LNCaP clone FGC (cell line): ENCODE measurements at regions not wholly inside any gene's neighbourhood (a gene's known extent, or its start where the extent isn't known, plus 50 kb on each side); places are given as distances from the start of the nearest gene placed in this dataset.
"Not testable (repeated sequence)": the region's sequence is repeated elsewhere in the genome, so short reads cannot be mapped to it uniquely, and the experiment has no call there.

Experiments used
- DNase-seq: peaks from one replicate; pipeline ENCODE4 v3.0.0-alpha.2; 2011; ENCODE audit warnings: low read depth
- H3K4me3 ChIP-seq: 2 replicates; pipeline ENCODE4 v1.5.1; 2011; ENCODE audit warnings: mild to moderate bottlenecking, low read depth, low read length, control low read depth
- TF ChIP-seq, protein P1 (sequence below): IDR thresholded peaks from 2 replicates; pipeline ENCODE4 v1.5.1; 2012; ENCODE audit warnings: mild to moderate bottlenecking; ENCODE audit not compliant: control insufficient read depth, insufficient read depth; ENCODE audit errors: extremely low read depth

DNA sequence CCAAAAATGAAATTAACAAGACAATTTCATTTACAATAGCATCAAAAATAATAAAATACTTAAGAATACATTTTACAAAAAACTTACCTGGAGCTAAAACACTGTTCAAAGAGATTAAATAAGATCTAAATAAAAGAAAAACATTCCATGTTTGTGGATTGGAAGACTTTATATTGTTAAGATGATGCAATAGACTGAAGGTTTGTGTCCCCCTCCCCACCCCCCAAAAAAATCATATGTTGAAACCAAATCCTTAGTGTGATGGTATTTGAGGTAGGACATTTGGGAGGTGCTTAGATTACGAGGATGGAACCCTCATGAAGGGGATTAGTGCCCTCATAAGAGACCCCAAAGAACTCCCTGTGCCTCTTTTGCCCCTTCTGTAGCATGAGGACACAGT lies 117.6 kb downstream of the ZNF467 start:
- no peak overlapping the region for H3K4me3 ChIP-seq
- TF ChIP-seq, protein P1, sequence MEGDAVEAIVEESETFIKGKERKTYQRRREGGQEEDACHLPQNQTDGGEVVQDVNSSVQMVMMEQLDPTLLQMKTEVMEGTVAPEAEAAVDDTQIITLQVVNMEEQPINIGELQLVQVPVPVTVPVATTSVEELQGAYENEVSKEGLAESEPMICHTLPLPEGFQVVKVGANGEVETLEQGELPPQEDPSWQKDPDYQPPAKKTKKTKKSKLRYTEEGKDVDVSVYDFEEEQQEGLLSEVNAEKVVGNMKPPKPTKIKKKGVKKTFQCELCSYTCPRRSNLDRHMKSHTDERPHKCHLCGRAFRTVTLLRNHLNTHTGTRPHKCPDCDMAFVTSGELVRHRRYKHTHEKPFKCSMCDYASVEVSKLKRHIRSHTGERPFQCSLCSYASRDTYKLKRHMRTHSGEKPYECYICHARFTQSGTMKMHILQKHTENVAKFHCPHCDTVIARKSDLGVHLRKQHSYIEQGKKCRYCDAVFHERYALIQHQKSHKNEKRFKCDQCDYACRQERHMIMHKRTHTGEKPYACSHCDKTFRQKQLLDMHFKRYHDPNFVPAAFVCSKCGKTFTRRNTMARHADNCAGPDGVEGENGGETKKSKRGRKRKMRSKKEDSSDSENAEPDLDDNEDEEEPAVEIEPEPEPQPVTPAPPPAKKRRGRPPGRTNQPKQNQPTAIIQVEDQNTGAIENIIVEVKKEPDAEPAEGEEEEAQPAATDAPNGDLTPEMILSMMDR, result no peak
- no peak for DNase-seq

DNA sequence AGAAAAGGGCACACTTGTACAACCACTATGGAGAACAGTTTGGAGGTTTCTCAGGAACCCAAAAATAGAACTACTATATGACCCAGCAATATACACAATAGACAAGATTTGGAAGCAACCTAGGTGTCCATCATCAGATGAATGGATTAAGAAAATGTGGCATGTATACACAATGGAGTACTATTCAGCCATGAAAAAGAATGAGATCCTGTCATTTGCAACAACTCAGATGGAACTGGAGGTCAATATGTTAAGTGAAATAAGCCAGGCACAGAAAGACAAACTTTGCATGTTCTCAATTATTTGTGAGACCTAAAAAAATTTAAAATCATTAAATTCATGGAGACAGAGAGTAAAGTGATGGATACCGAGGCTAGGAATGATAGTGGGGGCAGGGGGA lies 118.8 kb downstream of the ZNF467 start:
- TF ChIP-seq, protein P1, result no peak
- no peak for DNase-seq
- H3K4me3 ChIP-seq, result no peak overlapping the region

DNA sequence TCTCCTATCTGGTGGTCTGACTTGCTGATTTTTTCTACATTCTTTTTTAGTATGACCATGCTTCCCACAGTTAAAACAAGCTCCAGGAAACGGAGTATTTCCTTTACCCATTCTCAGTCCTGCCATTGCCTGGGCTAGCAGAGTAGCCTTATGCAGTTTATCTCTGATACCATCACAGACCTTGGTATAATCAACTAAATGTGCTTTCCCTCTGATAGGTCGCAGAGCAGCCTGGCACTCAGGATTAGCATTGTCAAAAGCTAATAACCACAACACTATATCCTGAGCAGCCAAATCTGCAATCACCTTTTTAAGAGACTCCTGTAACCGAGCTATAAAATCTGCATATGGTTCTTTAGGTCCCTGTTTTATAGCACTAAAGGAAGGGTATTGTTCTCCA lies 123.2 kb downstream of the ZNF467 start:
- H3K4me3 ChIP-seq, DNase-seq: not testable (repeated sequence)

DNA sequence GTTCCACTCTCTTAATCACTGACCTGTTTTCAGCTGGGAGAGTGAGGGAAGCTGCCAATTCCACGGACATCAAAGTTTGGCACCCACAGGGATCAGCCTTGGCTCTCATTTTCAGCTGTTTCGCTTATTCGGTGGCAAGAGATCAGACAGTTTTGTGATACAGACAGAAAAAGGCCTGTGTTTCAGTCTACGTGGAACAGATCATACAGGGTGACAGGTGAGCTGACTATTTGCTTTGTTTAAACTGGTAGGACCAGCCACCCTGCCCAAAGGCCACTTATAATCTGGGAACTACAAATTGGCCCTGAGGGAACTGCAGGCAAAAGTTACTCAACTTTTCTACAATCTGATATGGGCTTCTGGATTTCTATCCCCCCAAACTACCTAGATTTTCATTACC lies 128.6 kb downstream of the ZNF467 start:
- DNase-seq, result no peak
- H3K4me3 ChIP-seq, result no peak overlapping the region
- TF ChIP-seq, protein P1, result no peak

DNA sequence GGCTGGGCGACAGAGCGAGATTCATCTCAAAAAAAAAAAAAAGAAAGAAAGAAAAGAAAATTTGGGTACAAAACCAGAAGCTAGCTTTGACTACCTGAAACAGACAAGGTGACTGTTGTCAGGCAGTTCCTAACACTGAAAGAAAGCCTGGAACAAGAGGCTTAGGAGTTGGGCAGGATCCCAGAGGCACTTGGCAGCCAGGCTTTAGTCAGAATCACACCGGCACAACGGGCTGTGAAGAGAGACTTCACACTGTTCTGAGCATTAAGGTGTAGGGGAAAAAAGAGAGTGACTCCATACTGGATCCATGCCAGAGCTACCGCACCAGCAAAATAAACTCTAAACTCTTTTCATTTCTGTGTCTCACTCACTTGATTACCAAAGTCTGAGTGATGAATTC lies 130.8 kb downstream of the ZNF467 start:
- TF ChIP-seq, protein P1, result no peak
- DNase-seq, result no peak

DNA sequence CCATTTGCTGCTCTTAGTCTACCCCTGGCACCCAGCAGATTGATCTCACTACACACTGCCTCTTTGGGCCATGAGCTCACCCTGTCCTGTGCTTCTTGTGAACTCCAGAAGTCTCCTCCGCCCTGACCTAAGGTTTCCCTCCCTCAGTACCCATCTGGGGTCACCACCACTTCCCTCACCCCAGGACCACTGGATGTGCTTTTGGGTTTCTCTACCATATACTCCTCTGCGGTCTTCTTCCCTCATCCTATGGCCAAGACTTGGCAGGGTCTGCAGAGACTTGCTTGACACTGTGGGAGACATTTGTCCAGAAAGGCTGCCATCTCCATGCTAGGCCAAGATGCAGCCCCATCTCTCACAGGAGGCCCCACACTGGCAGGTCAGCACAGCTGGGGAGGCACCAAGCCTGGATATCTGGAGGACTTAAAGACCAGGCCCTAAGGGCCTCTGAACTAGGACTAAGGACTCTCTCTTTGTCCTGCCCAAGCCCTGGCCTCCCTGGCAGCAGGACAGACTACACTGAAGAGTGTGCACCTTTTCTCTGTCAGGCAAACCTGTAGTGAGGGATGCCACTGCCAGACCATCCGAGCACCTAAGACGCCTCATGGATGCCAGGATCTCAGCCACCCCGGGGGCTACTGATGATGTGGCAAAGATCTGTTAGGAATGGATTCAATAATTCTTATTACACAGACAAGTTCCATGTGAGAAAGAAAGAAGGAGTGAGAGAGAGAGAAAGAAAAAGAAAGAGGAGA lies 134.6 kb downstream of the ZNF467 start:
- DNase-seq, result no peak
- TF ChIP-seq, protein P1, result no peak
- no peak overlapping the region for H3K4me3 ChIP-seq

More for the DNA sequence above, 130.8 kb downstream of the ZNF467 start:
- H3K4me3 ChIP-seq, result no peak overlapping the region

DNA sequence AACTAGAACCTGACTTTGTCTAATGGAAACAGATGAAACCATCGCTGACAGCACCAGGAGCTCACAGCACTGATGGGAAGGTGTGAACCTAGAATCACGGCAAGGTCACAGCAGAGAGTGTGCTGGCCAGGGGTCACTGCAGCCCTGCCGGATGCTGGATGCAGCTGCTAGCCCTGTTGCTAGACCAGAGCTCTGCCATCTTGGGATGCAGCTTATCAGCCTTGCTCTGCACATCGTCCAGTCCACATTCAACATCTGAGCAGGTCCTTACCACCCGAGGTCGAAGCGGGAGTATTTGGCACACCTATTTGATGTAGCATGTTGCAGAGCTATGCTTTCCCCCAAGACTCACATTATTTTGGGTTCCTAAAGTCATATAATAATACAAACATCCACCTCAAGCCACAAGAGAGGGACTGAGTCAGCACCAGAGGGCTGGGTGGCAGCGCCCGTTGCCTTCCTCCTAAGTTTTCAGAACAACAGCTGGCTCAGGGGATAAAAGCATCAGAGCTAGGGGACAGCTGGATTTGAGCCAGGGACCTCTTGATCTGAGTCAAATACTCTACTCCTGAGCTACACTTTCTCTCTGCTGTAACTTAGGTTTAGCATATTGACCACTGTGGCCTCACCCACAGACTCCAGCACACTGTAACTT lies 135.3 kb downstream of the ZNF467 start:
- no peak for DNase-seq
- H3K4me3 ChIP-seq, result no peak overlapping the region
- TF ChIP-seq, protein P1, result no peak
